Stimulated activated CD8-positive, alpha-beta memory T cell treated with anti-CD3 and anti-CD28 coated beads, Interleukin-4, amount 100 ng/mL, for 48 hours (primary cell): ENCODE measurements at regions not wholly inside any gene's neighbourhood (a gene's known extent, or its start where the extent isn't known, plus 50 kb on each side); places are given as distances from the start of the nearest gene placed in this dataset.

Experiments
- DNase-seq: peaks from one replicate; pipeline ENCODE4 v3.0.0-alpha.2; 2020

DNA sequence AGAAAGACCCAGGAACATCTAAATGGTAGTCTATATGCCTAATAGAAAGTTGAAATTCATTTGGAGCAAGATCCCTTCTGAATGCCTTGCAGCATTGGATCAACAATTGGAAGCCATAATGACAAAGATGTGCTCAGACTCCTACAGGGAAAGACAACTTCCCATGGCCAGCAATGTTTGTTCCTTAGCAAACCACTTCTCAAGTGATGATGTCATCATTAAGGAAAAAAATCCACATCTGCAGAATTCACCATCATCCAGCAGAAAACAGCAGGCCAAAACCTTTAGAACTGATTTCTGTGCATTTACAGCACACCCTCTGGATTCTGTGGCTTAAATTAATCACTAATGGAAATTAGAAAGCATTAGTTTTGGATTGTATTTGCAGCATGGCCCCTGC, 82.4 kb upstream of the ZIC3 start:
- DNase-seq: no peak

DNA sequence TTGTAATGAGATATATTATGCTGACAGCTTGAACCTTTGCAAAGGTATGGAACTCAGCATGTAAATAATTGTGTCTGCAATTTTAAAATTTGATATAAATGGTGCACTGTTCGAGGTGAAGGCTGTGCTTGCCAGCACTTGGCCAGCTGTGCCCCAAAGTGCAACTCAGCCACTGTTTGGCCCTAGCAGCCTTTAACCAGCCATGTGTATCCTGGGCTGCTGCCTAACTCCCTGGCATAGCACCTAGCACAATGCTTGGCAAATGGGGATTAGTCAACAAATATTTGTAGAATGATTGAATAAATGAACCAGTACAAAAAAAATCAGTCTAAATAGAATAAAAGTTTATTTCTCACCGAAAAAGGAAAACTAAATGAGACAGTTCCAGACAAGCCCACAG, 83.8 kb upstream of the ZIC3 start:
- DNase-seq: no peak

DNA sequence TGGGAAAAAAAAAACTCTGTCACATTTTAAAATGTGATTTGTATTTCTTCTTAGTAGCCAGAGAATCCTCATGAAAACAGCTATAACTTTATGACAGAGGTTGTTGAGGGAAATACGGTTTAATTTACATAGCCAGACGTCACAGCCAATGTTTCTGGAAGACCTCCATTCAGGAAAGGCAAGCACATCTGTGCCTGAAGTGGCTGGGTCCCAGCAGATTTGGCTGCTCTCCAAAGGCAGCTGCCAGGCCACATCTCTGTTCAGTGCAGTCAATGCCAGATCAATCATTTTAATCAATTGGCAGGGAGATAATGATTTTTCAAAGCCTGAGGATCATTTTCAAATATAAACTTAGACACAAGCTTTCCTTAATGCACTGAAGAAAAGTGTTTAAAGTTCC, 86.5 kb upstream of the ZIC3 start:
- no peak for DNase-seq

DNA sequence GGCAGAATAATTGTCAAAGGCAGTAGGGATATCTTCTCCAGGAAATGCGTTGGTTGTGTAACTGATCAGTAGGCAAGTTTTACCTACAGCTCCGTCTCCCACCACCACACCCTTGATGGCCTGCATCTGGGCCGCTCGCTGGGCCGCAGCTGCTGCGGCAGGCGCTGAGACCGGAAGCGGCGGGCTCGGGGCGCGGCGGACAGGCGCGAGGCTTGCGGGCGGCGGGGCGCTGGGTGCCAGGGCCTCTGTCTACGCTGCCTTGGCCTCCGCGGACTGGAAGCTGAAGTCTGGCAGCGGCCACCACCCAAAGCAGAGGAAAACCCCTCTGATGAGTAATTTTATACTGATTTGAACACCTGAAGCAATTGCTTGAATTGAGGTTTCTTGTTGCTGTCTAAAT, 124.2 kb upstream of the ZIC3 start:
- DNase-seq: no peak

DNA sequence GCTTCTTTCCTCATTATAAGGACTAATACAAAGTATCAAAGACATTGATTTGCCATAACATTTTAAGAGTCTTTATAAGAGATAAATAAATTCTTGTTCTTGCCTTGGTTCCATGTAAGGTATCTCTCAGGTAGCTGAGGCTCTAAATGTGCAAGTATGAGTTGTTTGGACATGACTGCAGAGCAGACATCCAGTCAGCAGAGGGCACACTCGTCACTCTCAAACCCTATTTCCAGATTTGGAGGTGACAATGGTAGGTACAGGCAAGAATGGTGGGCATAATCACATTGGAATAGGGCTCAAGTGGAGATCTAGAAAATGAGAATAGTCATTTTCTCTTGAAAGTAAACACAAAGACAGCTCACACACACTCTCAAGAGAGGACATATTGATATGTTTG, 133.3 kb upstream of the ZIC3 start:
- peak; percentile 27 for DNase-seq

DNA sequence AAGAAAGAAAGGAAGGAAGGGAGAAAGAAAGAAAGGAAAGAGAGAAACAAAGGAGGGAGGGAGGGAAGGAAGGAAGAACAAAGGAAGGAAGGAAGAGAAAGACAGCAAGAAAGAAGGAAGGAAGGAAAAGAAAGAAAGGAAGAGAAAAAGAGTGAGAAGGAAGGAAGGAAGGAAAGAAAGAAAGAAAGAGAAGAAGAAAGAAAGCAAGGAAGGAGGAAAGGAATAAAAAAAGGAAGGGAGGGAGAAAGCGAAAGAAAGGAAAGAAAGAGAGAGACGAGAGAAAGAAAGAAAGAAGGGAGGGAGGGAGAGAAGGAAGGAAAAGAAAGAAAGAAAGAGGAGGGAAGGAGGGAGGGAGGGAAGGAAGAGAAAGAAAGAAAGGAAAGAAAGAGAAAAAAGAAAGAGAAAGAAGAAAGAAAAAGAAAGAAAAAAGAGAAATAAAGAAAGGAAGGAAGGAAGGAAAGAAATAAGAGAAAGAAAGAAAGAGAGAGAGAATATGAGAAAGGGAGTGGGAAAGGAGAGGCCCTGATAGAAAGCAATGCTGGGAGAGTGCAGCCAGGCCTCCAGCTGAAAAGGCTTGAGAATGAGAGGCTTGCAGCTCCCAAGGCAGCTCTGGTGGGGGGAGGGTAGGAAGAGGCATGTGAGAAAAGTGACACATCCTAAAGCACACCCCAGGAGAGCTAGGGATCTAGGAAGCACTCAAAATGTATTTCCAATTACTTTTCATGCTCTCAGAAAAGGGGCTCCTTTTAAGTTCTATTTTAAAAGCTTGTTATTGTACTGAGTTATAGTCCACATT, 134.0 kb upstream of the ZIC3 start:
- DNase-seq: no peak

DNA sequence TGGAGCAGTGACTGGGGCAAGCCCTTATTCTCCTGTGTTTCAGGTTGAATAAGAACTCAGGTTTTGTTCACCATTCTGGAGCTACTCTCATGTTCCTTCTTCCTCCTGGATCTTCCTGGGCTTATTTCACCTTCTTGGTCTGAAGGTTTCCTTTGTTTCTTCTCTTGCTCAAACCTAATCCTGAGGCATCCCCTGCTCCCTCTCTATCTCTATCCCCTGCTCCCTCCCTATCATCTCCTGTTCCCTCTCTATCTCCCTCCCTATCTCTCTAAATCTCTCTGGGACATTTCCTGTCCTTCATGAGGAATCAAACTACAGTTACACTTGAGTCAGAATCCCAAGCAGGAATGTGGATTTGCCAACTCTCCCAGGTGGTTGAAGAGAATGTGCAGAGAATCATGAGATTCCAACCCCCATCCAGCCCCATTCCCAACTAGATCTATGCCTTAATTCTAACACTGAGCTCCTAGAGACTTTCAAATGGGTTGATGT, 134.9 kb upstream of the ZIC3 start:
- no peak for DNase-seq

DNA sequence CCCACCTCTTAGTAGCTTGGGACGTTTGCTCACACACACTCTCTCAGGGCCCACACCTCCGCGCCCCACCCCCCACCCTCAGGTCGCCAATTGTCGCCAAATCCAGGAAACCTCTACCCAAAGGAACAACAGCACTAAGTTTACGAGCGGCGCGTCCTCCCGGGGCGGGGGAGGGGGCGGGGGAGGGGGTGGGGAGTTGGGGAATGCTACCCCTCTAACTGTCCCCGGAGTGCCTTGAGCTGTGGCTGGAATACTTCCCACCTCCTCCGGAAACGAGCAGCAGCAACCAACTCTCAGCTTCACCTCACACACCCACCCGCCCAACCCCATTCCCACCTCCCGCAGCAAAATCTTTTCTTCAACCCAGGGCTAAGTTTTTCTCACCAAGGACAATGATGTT, 135.6 kb upstream of the ZIC3 start:
- DNase-seq: no peak

DNA sequence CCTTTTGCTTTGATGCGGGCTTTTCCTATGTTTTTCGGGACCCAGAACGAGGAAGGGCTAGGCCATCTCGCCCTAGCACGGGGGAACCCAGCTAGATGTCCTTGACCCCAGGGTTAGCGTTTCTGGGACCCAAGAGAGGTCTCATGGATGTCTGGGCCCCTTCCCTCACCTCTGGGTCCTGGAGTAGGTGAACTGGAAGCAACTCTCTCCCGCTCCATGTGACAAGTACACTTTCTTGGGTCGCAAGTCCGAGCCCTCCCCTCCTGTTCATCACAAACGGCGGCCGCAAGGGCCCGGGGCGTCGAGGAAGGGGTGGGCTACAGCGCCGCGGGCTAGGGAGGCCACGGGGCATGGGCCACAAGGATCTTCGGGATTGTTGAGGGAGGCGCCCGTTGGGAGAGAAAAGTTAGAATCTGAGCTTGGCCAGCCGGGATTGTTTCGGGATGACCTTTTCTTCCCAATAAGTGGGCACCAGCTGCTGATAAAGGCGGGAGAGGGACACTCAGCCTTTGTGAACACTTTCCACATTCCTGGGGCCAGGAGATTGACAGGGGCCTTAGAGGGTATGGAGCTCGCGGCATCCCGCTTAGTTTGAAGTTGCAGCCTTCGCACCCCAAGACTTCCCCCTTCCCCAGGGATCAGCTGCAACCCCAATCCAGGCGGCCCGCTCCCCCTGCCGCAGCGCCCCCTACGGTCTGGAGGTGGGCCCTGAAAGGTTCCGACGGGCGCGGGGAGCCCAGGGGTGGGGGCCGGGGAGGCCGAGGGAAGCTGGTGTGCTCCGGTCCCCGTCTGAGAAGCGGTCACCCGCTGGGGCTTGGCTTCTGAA, 136.9 kb upstream of the ZIC3 start:
- peak; percentile 23 for DNase-seq

DNA sequence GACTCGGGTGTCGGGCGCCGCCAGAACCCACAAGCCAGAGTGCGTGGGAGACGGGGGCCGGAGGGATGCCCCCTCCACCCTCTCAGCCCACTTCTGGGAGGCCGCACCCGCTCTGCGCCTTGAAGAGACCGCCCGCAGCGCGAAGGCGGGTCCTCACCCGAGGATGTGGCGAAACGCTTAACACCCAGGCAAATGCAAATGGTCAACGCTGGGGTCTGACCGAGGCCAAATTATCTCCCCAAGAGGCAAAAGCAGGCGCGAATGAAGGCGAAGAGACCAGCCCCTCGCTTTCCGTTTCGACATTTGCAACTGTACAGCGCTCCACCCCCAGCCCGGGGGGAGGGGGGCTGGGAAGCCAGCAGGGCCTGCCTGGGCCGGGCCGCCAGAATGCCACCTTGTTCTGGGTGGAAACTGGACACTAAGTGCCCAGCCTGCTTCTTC, 137.7 kb upstream of the ZIC3 start:
- no peak for DNase-seq

DNA sequence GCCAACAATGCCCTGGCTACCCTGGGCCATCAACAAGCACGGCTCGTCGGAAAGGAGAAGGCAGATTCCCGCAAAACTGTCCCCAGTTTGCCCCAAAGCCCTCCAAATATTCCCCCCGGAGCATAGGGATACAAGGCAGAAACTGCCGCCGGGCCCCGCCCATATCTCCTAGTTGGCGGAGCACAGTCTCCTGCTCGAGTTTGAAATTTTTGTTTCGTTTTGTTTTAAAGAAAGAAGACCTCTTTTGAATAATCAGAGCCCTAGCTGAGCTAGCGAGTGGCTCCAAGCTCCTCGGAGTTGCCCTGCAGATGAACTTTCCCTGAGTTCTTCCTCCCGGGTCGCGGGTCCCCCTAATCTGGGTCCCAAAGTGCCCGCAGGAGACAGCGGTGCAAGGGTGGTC, 138.1 kb upstream of the ZIC3 start:
- DNase-seq: peak; percentile 23

DNA sequence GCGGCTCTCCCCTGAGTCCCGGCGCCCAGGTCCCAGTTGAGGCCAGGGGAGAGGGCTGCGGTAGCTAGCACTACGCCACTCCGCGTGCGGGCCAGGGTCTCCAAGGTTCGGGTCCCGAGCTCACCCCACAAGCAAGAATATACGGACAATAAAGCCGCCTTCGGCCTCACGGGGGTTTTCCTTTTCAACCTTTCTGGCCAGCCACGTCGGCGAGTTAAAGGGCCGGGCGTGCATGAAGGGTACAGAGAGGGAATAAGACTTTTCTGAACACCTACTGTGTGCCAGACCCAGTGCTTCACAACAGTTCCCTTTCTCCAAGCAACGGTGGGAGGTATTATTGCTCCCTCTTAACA, 138.5 kb upstream of the ZIC3 start:
- DNase-seq: no peak

DNA sequence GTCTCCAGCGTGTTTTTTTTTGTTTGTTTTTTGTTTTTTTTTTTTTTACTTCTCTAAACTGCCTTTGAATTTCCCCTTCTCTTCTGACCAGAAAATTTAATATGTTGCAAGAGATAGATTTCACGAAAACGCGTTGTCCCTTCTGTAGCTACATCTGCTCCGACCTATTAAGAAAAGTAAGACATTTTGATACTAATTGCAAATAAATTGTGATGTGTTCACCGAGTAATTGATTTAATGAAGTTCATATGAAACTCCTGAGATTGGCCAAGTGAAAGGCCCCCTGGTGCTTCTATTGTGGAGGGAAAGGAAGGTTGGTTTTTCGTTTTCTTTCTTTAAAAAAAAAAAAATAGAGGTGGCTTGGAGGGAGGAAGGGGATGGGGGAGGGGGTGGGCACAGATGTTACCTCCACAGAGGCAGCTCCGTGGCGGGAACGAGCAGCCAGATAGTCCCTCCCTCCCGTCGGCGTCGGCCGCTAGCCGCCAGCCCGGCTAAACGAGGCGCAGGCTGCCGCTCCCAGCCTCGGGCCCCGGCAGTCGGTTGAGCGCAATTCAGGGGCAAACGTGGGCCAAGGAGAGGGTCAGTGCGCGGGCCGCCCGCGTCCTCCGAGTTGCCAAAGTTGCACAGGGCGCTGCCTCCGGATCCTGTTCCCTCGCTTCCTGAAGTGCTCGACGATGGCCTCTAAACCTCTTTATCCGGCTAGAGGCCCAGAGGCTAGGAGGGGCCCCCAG, 139.1 kb upstream of the ZIC3 start:
- no peak for DNase-seq

DNA sequence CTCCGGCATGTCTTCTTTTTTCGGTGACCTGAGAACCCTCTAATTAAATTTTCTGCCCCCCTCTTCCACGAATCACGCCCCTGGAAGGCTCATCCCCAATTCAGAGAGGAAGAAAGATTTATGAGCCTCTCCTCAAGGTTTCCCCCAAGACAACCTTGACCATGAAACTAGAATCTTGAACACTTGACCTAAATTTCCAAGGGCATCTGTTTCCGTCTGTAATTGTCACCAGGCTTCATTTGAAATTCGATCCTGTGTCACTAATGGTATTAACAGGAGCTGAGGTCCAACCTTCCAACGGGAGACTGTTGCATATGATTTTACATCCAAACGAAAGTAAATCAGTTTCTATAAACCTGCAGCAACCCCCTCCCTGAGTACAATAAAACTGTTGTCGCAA, 139.9 kb upstream of the ZIC3 start:
- no peak for DNase-seq

DNA sequence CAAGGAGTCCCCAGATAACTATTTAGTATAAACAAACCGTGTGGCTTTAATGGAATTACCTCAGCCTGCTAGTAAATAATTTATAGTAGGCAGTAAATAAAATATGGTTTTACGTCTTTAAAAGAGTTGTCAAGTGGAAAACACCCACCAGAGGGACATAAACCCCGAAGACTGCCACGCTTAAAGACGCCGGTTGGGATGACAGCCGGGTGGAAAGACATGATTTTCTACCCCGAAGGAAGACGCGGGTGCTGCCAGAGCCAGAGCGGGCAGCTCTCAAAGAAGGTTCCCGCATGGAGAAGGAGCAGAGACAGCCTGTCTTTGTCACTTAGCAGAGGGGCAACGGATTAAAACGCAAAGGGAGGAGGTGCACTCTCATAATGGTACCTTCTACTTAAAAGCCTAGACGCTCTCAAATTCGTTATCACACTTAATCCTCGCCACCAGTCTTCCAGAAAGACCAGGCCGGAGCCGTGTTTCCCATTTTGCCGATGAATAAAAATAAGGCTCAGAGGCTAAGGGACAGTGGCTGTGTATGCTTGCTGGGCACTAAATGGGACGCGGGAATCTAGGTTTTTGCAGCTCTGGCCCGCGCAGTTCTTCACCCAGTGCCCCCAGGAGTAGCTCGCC, 140.5 kb upstream of the ZIC3 start:
- no peak for DNase-seq

DNA sequence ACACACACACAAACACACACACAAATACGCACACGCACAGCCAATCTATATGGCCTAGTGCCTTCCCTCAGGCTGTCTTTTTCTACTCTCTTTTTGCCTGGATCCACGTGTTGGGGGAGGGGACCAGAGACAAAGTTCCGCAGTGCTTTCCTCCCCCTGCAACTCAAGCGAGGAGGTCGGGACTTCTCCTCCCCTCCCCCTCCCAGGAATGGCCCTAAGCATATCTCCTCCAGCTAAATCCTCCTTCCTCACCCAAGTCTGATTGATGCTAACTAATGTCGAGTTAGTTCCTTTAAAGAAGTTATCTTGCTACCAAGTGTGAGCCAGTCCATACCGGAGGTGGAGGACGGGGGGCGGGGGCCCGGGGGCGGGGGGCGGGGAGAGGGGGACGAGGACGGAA, 141.2 kb upstream of the ZIC3 start:
- no peak for DNase-seq

DNA sequence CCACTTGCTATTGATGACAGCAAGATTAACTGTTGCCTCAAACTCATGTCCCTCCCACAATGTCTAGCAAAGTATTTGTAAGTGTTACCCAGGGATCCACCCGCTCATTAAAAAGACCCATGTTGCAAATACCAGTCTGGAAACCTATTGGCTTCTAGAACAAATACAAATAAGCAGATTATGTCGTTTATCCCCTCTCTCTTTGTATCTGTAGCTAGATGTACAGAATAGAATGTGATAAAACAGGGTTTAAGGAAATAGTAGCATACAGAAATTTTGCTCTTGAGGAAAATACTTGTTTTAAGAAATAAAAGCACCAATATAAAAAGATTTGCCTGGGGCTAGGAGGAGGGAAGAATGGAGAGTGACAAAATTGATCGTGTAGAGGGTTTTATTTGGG, 142.7 kb upstream of the ZIC3 start:
- DNase-seq: no peak

DNA sequence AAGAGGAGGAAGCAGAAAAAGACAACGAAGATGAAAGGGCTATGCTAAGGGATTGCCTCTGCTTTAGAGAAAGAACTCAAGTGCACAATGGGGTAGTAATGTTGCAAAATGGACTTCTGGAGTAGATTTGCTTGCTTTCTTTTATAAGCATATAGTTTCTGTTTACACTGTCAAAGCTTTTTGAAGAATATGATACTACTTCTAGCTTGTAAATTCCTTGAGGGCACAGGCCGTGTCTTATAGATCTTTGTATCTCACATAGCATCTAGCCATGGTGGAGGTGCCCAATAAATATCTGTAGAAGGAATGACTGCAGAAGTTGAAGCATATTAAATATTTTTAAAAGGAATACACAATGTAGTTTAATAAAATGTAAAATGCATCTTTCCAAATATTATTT, 147.8 kb upstream of the ZIC3 start:
- DNase-seq: no peak

DNA sequence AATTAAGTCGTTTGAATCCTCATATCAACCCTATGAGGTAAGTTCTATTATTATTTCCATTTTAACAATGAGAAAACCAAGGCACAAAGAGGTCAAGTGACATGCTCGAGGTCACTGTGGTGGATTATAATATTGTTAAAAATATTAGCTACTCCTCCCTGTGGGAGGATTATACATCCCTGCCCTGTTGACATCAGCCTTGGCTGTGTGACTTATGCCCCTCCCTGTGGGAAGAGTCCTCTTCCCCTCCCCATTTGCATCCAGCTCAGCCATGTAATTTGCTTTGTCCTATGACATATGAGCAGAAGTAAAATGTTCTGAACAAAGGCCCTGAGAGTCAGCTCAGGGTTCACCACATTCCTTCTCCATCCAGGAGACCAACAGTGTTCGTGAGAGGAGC, 152.7 kb upstream of the ZIC3 start:
- DNase-seq: no peak

DNA sequence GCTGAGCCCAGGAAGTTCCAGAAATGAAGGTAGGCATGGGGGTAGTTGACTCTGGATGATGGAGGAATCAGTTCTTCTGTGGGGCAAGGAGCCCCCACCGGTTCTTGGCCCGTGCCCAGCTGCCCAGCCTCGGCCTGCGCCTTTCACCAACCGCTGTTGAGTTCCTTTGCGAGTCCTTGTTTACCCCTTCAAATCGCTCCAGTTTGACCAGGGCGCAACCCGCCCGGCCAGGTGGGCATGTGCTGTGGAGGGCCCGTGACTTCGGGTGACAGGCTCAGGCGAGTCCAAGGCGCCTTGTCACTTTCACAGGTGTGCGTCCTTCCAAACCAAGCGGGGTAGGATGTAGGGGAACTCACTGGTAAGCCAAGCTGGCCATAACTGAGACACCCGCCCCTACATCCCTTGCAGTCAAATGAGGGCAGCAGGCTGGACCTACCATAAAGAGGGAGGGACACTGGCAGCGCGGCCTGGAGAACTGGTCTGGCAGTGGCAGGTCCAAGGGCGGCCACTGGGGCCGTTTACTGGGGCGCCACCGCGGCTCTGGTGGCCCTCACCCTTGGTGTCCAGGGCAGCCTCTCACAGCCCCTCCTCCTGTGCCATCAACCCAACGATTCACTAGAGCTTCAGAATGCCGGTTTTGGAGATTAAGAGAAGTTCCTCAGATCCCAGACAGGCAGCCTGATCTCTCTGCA, 160.3 kb upstream of the ZIC3 start:
- no peak for DNase-seq

DNA sequence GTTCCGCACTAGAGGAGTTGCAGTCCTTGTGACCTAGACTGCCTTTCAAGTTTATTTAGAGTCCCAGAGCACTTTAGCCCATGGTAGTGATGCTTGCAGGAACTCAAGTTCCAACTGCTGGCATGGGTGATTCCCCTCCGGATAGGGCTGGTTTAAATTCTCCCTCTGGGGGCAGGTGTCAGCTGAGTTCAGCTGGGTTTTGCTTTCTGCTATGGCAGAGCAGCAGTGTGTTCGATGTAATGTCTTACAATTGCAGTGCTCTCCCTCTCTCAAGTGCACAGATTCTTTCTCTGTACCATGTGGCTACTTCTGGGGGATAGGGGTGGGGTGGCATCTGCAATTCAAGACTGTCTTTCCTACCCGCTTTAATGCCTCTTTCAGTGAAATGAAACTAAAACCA, 164.8 kb upstream of the ZIC3 start:
- no peak for DNase-seq

DNA sequence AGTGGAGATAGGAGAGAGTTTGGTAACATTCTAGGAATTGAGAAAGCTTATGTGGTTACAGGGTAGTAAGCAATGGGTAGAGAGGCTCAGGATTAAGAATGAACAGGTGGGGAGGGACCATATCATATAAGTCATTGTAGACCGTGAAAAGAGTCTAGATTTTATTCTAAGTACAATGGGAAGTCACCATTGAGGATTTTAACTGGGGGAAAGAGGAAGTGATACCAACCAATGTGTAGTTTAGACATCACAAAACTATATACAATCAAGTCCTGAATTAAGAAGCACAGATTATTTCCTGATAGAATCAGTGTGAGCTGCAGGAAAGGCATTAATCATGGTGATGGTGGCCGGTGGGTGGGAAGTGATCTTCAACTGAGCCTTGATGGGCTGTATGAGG, 178.3 kb upstream of the ZIC3 start:
- DNase-seq: no peak
